DOHH2 (cell line): ENCODE measurements at regions not wholly inside any gene's neighbourhood (a gene's known extent, or its start where the extent isn't known, plus 50 kb on each side); places are given as distances from the start of the nearest gene placed in this dataset.

Experiments
- H3F3A ChIP-seq: fragments of 200-600 bp; sonication (generic), shearing (Covaris generic); 2 replicates; pipeline ENCODE4 v1.6.0; 2016; ENCODE audit warnings: antibody characterized with exemption, mild to moderate bottlenecking; ENCODE audit not compliant: control insufficient read depth, insufficient read depth
- H3K27ac ChIP-seq: fragments of 200-600 bp; sonication (generic); 2 replicates; pipeline ENCODE4 v1.5.1; 2014; ENCODE audit warnings: low read depth, mild to moderate bottlenecking, low read length, moderate library complexity
- H3K27me3 ChIP-seq: fragments of 200-600 bp; sonication (generic); 2 replicates; pipeline ENCODE4 v1.6.1; 2014; ENCODE audit warnings: mild to moderate bottlenecking, low read length, mixed read lengths; ENCODE audit not compliant: control insufficient read depth
- H3K36me3 ChIP-seq: fragments of 200-600 bp; sonication (generic); 2 replicates; pipeline ENCODE4 v1.6.1; 2014; ENCODE audit warnings: mild to moderate bottlenecking, low read length, moderate library complexity, mixed read lengths; ENCODE audit not compliant: control insufficient read depth
- H3K4me1 ChIP-seq: fragments of 200-600 bp; sonication (generic); 2 replicates; pipeline ENCODE4 v1.6.1; 2014; ENCODE audit warnings: mild to moderate bottlenecking, low read length, mixed read lengths; ENCODE audit not compliant: control insufficient read depth
- H3K4me2 ChIP-seq: fragments of 200-600 bp; sonication (generic); 2 replicates; pipeline ENCODE4 v1.6.0; 2014; ENCODE audit warnings: mild to moderate bottlenecking, low read length, moderate library complexity
- H3K4me3 ChIP-seq: fragments of 200-600 bp; sonication (generic); 2 replicates; pipeline ENCODE4 v1.5.1; 2014; ENCODE audit warnings: mild to moderate bottlenecking, low read length, mixed read lengths
- H3K79me2 ChIP-seq: fragments of 200-600 bp; sonication (generic); 2 replicates; pipeline ENCODE4 v1.6.1; 2014; ENCODE audit warnings: mild to moderate bottlenecking, low read length, mixed read lengths; ENCODE audit not compliant: control insufficient read depth
- H3K9me2 ChIP-seq: fragments of 200-600 bp; sonication (generic); replicated peaks from 2 replicates; pipeline ENCODE4 v1.6.1; 2014; ENCODE audit warnings: mild to moderate bottlenecking, low read length, mixed read lengths; ENCODE audit not compliant: control insufficient read depth
- H3K9me3 ChIP-seq: fragments of 200-600 bp; sonication (generic); 2 replicates; pipeline ENCODE4 v1.6.1; 2014; ENCODE audit warnings: antibody characterized with exemption, low read length, mixed read lengths; ENCODE audit not compliant: control insufficient read depth, insufficient read depth
- H4K20me1 ChIP-seq: fragments of 200-600 bp; sonication (generic); 2 replicates; pipeline ENCODE4 v1.6.0; 2014; ENCODE audit warnings: low read depth, mild to moderate bottlenecking, antibody characterized with exemption, low read length, moderate library complexity; ENCODE audit not compliant: control insufficient read depth, insufficient read depth
- EZH2phosphoT487 ChIP-seq: fragments of 200-600 bp; sonication (generic); IDR thresholded peaks from 2 replicates; pipeline ENCODE4 v1.6.1; 2017; ENCODE audit warnings: borderline replicate concordance, mild to moderate bottlenecking, antibody characterized with exemption, low read length, moderate library complexity, mixed read lengths
- TF ChIP-seq, protein P1 (sequence below): fragments of 200-600 bp; sonication (generic); IDR thresholded peaks from one replicate; pipeline ENCODE4 v1.5.1; 2014; ENCODE audit warnings: antibody characterized with exemption, mild to moderate bottlenecking, low read depth, low read length; ENCODE audit not compliant: poor library complexity, severe bottlenecking

DNA sequence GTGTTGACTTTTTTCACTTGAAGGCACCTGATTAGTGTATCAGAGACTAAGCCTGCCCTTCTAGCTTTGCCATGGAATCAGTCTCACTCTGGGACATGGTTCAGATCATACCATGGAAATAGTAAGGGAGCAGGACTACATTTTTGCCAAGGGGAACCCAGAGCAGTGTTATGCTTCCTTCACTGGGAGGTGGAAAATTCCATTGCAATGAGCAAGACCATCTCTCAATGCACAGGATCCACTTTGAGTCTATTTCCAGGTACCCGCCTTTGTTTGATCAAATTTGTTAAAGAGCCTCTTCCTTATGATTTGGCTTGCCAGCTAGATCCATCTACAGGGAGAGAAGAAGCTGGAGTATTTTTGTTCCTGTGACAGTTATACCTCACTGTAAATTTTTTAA lies 395.8 kb downstream of the MTX2 start:
- Histone ChIP-seq H4K20me1 (no peaks in the 10 kb centered on the region), H3K27ac (no peak overlapping the region), H3K27me3 (peaks cover 13% of the 10 kb centered on the region), H3K4me2 (no peak overlapping the region), H3K4me3 (no peak overlapping the region), H3K36me3 (no peaks in the 10 kb centered on the region), H3K79me2 (no peaks in the 10 kb centered on the region), H3K9me2 (no peaks in the 10 kb centered on the region), H3F3A (no peaks in the 10 kb centered on the region), H3K4me1 (no peaks in the 10 kb centered on the region), H3K9me3 (no peaks in the 10 kb centered on the region)
- TF ChIP-seq, protein P1, sequence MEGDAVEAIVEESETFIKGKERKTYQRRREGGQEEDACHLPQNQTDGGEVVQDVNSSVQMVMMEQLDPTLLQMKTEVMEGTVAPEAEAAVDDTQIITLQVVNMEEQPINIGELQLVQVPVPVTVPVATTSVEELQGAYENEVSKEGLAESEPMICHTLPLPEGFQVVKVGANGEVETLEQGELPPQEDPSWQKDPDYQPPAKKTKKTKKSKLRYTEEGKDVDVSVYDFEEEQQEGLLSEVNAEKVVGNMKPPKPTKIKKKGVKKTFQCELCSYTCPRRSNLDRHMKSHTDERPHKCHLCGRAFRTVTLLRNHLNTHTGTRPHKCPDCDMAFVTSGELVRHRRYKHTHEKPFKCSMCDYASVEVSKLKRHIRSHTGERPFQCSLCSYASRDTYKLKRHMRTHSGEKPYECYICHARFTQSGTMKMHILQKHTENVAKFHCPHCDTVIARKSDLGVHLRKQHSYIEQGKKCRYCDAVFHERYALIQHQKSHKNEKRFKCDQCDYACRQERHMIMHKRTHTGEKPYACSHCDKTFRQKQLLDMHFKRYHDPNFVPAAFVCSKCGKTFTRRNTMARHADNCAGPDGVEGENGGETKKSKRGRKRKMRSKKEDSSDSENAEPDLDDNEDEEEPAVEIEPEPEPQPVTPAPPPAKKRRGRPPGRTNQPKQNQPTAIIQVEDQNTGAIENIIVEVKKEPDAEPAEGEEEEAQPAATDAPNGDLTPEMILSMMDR: no peak
- TF ChIP-seq EZH2phosphoT487: no peak

DNA sequence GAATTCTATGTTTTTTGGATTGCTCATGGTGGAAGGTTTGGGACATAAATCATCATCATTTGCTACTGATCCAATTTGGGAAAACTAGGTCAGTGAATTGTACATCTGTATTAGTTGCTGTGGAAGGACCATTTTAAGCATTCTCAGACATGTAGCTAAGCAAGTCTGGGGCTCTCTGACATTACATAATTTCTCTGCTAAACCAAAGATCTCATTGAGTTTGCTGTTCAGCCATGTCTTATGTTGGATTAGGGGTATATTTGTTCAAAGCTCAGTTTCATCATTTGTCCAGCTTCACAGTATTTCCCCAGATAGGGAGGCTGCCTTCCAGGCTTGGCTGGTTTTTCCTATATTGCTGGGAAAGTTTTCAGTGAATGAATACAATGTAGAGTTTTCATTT lies 399.7 kb downstream of the MTX2 start:
- H3K4me2 ChIP-seq: no peak overlapping the region

DNA sequence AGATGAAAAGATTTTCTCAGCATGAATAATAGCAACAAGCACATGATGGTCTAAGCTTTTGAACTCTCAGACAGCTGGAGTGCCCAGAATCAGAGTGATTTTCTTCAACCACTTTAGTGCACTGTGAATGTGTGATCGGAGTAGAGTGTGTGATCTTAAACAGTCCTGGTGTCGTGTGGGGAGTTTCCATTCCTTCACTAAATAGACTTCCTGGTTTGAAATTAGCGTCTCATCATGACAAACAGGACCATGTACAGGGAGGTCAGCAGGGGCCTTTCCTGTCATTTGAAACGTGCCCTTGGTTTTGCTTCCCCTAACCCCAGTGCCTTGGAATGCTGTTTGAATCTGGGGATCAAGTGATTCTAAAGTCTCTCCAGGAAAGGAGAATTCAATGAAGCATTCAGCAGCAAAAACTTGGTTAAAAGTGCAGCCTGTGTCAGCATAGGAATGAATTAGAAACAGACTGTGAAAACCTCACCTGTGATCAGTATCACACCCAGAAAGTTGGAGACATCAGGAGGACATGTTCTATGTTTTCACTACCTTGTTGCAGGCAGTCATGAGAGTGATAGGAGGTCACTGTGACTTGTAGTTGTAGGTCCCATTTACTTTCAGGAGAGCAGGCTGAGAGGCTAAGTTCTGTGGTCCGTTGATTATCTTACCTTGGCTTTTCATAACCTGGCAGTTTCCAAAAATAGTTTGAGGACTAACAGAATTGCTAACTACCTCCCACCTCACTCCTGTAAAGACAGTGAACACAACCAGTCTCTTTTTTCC lies 400.3 kb downstream of the MTX2 start:
- no peak overlapping the region for H3K4me3 ChIP-seq
- H3F3A ChIP-seq: no peaks in the 10 kb centered on the region
- no peaks in the 10 kb centered on the region for H3K9me3 ChIP-seq
- H3K79me2 ChIP-seq: no peaks in the 10 kb centered on the region
- H4K20me1 ChIP-seq: no peaks in the 10 kb centered on the region
- peaks cover 13% of the 10 kb centered on the region for H3K27me3 ChIP-seq
- H3K9me2 ChIP-seq: no peaks in the 10 kb centered on the region
- H3K27ac ChIP-seq: no peak overlapping the region
- H3K36me3 ChIP-seq: no peaks in the 10 kb centered on the region
- no peaks in the 10 kb centered on the region for H3K4me1 ChIP-seq
- H3K4me2 ChIP-seq: no peak overlapping the region
- TF ChIP-seq, protein P1: no peak
- no peak for TF ChIP-seq EZH2phosphoT487

More for the DNA sequence above, 399.7 kb downstream of the MTX2 start:
- TF ChIP-seq EZH2phosphoT487: no peak
- TF ChIP-seq, protein P1: no peak
- Histone ChIP-seq H3F3A (no peaks in the 10 kb centered on the region), H3K27me3 (peaks cover 13% of the 10 kb centered on the region), H3K36me3 (no peaks in the 10 kb centered on the region), H3K9me2 (no peaks in the 10 kb centered on the region), H3K79me2 (no peaks in the 10 kb centered on the region), H4K20me1 (no peaks in the 10 kb centered on the region), H3K4me1 (no peaks in the 10 kb centered on the region), H3K9me3 (no peaks in the 10 kb centered on the region), H3K27ac (no peak overlapping the region), H3K4me3 (no peak overlapping the region)
